ENCODE measurements at regions not wholly inside any gene's neighbourhood (a gene's known extent, or its start where the extent isn't known, plus 50 kb on each side); places are given as distances from the start of the nearest gene placed in this dataset.

DNA sequence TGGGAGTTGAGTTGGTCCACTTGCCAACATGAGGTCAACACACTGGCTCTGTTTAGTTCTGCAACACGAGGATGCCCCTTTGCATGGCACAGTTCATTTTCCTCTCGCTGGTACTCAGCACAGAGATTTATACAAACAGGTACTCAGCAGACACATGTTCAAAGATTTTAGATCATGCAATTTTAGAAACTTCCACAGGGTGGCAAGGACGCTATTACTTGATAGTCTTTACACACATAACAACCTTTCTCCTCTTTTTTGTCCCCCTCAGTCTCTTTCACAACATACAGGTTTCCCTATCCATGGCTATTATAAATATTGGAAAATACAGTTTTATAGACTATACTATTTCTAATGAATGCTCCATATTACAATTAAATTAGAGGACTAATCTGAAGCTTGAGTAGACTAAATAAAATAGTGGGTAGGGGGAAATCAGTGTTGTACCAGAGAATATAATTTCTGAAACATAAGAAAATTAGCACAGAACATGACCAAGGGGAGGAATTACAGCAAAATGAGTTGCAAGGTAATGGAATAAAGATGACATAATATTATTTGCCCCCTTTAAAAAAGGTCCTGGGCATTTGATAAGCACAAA lies 331.8 kb upstream of the BTBD3 start:
- Histone ChIP-seq H3K79me1 (ENCODE audit: low read depth in 1 of 2, low read length in 2 of 2) (no peaks in the 10 kb centered on the region), H3K9ac (ENCODE audit: low read depth, low read length) (no peak overlapping the region), H3K56ac (ENCODE audit: extremely low read depth, insufficient read depth, low read length) (no peak overlapping the region), H3K27ac (ENCODE audit: insufficient read depth, low read length) (no peak overlapping the region), H3K23ac (ENCODE audit: low read depth, low read length) (no peak overlapping the region), H4K91ac (ENCODE audit: insufficient read depth, low read depth, low read length) (no peak overlapping the region), H3K4me3 (ENCODE audit: insufficient read depth, low read depth, low read length) (no peak overlapping the region), H4K8ac (ENCODE audit: low read depth in 2 of 2, low read length in 2 of 2) (no peak overlapping the region), H3K9me3 (ENCODE audit: control insufficient read depth, insufficient read depth, low read length) (no peaks in the 10 kb centered on the region), H3K4me1 (ENCODE audit: control insufficient read depth, insufficient read depth, low read length) (no peaks in the 10 kb centered on the region), H3K18ac (ENCODE audit: low read depth, low read length) (no peak overlapping the region), H3K4ac (ENCODE audit: low read depth, low read length) (no peak overlapping the region), H3K14ac (replicated peaks; ENCODE audit: low read depth, low read length) (no peak overlapping the region), H2AK9ac (replicated peaks; ENCODE audit: low read depth, low read length, poor library complexity) (no peak overlapping the region), H3K36me3 (ENCODE audit: control insufficient read depth, insufficient read depth, low read length) (no peaks in the 10 kb centered on the region), H2BK120ac (ENCODE audit: low read depth, low read length) (no peak overlapping the region), H2BK20ac (ENCODE audit: low read depth, low read length) (no peak overlapping the region), H2BK15ac (ENCODE audit: low read depth, low read length) (no peak overlapping the region), H2AK5ac (ENCODE audit: low read depth, low read length) (no peak overlapping the region), H4K20me1 (ENCODE audit: insufficient read depth, low read length) (no peaks in the 10 kb centered on the region), H4K5ac (ENCODE audit: low read depth, low read length) (no peak overlapping the region), H3K9me1 (ENCODE audit: insufficient read depth, low read length) (no peaks in the 10 kb centered on the region), H2AFZ (replicated peaks; ENCODE audit: low read length, poor library complexity) (no peak overlapping the region), H3K4me2 (ENCODE audit: low read depth, low read length) (no peak overlapping the region), H3K27me3 (ENCODE audit: control insufficient read depth, insufficient read depth, low read length) (peaks cover 2% of the 10 kb centered on the region), H2BK5ac (ENCODE audit: low read depth, low read length, poor library complexity, severe bottlenecking) (no peak overlapping the region)
- intact Hi-C loops (cut with micrococcal nuclease), result loop anchor here (10.0 kb wide), 1 partner anchor 619 kb away; no protein-coding TSS in a partner anchor
- no peak for TF ChIP-seq FOS (IDR thresholded peaks at IDR 0.05; ENCODE audit: low read depth, low read length)
- TF ChIP-seq BHLHE40 (IDR thresholded peaks at IDR 0.05; ENCODE audit: low read depth, low read length), result no peak
- TF ChIP-seq RAD21 (IDR thresholded peaks at IDR 0.05; ENCODE audit: low read length), result peak; percentile 38
- TF ChIP-seq SMC3 (IDR thresholded peaks at IDR 0.05; ENCODE audit: low read depth, low read length), result peak; percentile 20; the same call in 1 of the 2 replicates
- TF ChIP-seq MAZ (IDR thresholded peaks at IDR 0.05; ENCODE audit: borderline replicate concordance, low read depth, low read length), result no peak
- TF ChIP-seq, protein P1, sequence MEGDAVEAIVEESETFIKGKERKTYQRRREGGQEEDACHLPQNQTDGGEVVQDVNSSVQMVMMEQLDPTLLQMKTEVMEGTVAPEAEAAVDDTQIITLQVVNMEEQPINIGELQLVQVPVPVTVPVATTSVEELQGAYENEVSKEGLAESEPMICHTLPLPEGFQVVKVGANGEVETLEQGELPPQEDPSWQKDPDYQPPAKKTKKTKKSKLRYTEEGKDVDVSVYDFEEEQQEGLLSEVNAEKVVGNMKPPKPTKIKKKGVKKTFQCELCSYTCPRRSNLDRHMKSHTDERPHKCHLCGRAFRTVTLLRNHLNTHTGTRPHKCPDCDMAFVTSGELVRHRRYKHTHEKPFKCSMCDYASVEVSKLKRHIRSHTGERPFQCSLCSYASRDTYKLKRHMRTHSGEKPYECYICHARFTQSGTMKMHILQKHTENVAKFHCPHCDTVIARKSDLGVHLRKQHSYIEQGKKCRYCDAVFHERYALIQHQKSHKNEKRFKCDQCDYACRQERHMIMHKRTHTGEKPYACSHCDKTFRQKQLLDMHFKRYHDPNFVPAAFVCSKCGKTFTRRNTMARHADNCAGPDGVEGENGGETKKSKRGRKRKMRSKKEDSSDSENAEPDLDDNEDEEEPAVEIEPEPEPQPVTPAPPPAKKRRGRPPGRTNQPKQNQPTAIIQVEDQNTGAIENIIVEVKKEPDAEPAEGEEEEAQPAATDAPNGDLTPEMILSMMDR (conservative IDR thresholded peaks at IDR 0.05; ENCODE audit: low read depth, low read length), result peak; percentile 40
- no peak for TF ChIP-seq RFX5 (IDR thresholded peaks at IDR 0.05; ENCODE audit: low read depth, low read length)
- no peak for TF ChIP-seq POLR2A (IDR thresholded peaks at IDR 0.05; ENCODE audit: low read depth, low read length)
- TF ChIP-seq CHD1 (IDR thresholded peaks at IDR 0.05; ENCODE audit: low read depth, low read length), result no peak
- TF ChIP-seq MXI1 (IDR thresholded peaks at IDR 0.05; ENCODE audit: borderline replicate concordance, low read depth, low read length), result no peak
- TF ChIP-seq MAFK (IDR thresholded peaks at IDR 0.05; ENCODE audit: low read depth, low read length), result no peak
- TF ChIP-seq CEBPB (IDR thresholded peaks at IDR 0.05; ENCODE audit: low read depth, low read length), result no peak
- TF ChIP-seq, protein P2, sequence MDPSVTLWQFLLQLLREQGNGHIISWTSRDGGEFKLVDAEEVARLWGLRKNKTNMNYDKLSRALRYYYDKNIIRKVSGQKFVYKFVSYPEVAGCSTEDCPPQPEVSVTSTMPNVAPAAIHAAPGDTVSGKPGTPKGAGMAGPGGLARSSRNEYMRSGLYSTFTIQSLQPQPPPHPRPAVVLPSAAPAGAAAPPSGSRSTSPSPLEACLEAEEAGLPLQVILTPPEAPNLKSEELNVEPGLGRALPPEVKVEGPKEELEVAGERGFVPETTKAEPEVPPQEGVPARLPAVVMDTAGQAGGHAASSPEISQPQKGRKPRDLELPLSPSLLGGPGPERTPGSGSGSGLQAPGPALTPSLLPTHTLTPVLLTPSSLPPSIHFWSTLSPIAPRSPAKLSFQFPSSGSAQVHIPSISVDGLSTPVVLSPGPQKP (IDR thresholded peaks at IDR 0.05; ENCODE audit: borderline replicate concordance, low read depth, low read length), result no peak
- BruUV-seq (replicated peaks), result no TSS peak
- in situ Hi-C loops (cut with MboI; ENCODE audit: low sequenced_read_pairs), result no loop called here
- ChIA-PET CTCF (interaction anchor here (0.7 kb wide), 1 partner anchor 1310 kb away, joined by 3 read pairs; no protein-coding TSS in a partner anchor), POLR2A (ENCODE audit: unreplicated experiment) (no interaction called here)
- DNase-seq (peak; percentile 22), ATAC-seq (ENCODE audit: low read depth) (peak; percentile 67; the same call in 1 of the 2 replicates)
- WGBS, 2 experiments (ENCODE audit: extremely low coverage in 2 of 2, insufficient read length in 1 of 2), result no CpG with 5 or more reads among the region's 3 CpGs
- dilution Hi-C loops (cut with HindIII; ENCODE audit: low sequenced_read_pairs, unreplicated experiment), result no loop called here
